Activated CD8-positive, alpha-beta memory T cell treated with anti-CD3 and anti-CD28 coated beads for 1 hour (primary cell): ENCODE measurements at regions not wholly inside any gene's neighbourhood (a gene's known extent, or its start where the extent isn't known, plus 50 kb on each side); places are given as distances from the start of the nearest gene placed in this dataset.
"Not testable (repeated sequence)": the region's sequence is repeated elsewhere in the genome, so short reads cannot be mapped to it uniquely, and the experiment has no call there.

ENCODE experiments used
- DNase-seq, 2 donors: peaks; one replicate each; pipeline ENCODE4 v3.0.0-alpha.2; 2020; ENCODE audit warnings: low read depth in 1 of 2; ENCODE audit errors: extremely low read depth in 1 of 2

GRCh38 chr10:29732918-29733317 lies 98.1 kb upstream of the SVIL start:
- DNase-seq: no peak

- DNase-seq: no peak
Measured at GRCh38 chr10:29731760-29732159, 97.0 kb upstream of the SVIL start.

GRCh38 chr10:29730969-29731368 lies 96.2 kb upstream of the SVIL start:
- no peak for DNase-seq

GRCh38 chr10:29730458-29730857 lies 95.7 kb upstream of the SVIL start:
- DNase-seq: no peak

- no peak for DNase-seq
Measured at GRCh38 chr10:29728541-29729049, 93.8 kb upstream of the SVIL start.

GRCh38 chr10:29725927-29726326 lies 91.2 kb upstream of the SVIL start:
- not testable (repeated sequence) for DNase-seq

GRCh38 chr10:29725133-29725720 lies 90.5 kb upstream of the SVIL start:
- no peak for DNase-seq

- DNase-seq: no peak
Measured at GRCh38 chr10:29723726-29724125, 89.0 kb upstream of the SVIL start.

- no peak for DNase-seq
Measured at GRCh38 chr10:29722777-29723176, 88.0 kb upstream of the SVIL start.

GRCh38 chr10:29720149-29720548 lies 85.4 kb upstream of the SVIL start:
- no peak for DNase-seq

- no peak for DNase-seq
Measured at GRCh38 chr10:29719281-29719675, 84.5 kb upstream of the SVIL start.

- DNase-seq: no peak
Measured at GRCh38 chr10:29715296-29715695, 80.5 kb upstream of the SVIL start.

GRCh38 chr10:29714096-29714874 lies 79.5 kb upstream of the SVIL start:
- no peak for DNase-seq

- no peak for DNase-seq
Measured at GRCh38 chr10:29713450-29713849, 78.7 kb upstream of the SVIL start.

GRCh38 chr10:29712108-29712507 lies 77.3 kb upstream of the SVIL start:
- DNase-seq: no peak

- DNase-seq: no peak
Measured at GRCh38 chr10:29710128-29710527, 75.4 kb upstream of the SVIL start.

GRCh38 chr10:29709484-29710002 lies 74.8 kb upstream of the SVIL start:
- DNase-seq: no peak

- no peak for DNase-seq
Measured at GRCh38 chr10:29703271-29703670, 68.5 kb upstream of the SVIL start.

- DNase-seq: no peak
Measured at GRCh38 chr10:29702273-29703164, 67.7 kb upstream of the SVIL start.

GRCh38 chr10:29701306-29701705 lies 66.5 kb upstream of the SVIL start:
- DNase-seq: no peak

GRCh38 chr10:29699621-29700020 lies 64.8 kb upstream of the SVIL start:
- no peak for DNase-seq
